DND-41 (cell line): ENCODE measurements at regions not wholly inside any gene's neighbourhood (a gene's known extent, or its start where the extent isn't known, plus 50 kb on each side); places are given as distances from the start of the nearest gene placed in this dataset.

ENCODE experiments used
- ATAC-seq: fragments of 200-7000 bp; cut with Tn5 transposase; 3 replicates; pipeline ENCODE4 v1.9.1; 2021; ENCODE audit warnings: low read depth; ENCODE audit not compliant: insufficient read depth
- DNase-seq: peaks from one replicate; pipeline ENCODE4 v3.0.0-alpha.2; 2020
- H2AFZ ChIP-seq: 2 replicates; pipeline ENCODE4 v1.6.0; 2012; ENCODE audit warnings: low read depth, low read length
- H3K27ac ChIP-seq: 2 replicates; pipeline ENCODE4 v1.5.1; 2012; ENCODE audit warnings: low read length, inconsistent platforms
- H3K27me3 ChIP-seq: fragments of 200-600 bp; sonication (generic); 2 replicates; pipeline ENCODE4 v1.6.0; 2012; ENCODE audit warnings: low read length, mild to moderate bottlenecking, inconsistent platforms; ENCODE audit not compliant: insufficient read depth, poor library complexity
- H3K36me3 ChIP-seq: 2 replicates; pipeline ENCODE4 v1.5.1; 2012; ENCODE audit warnings: low read length, inconsistent platforms; ENCODE audit not compliant: insufficient read depth
- H3K4me1 ChIP-seq: 2 replicates; pipeline ENCODE4 v1.5.1; 2012; ENCODE audit warnings: mild to moderate bottlenecking, low read length; ENCODE audit not compliant: insufficient read depth
- H3K4me2 ChIP-seq: 2 replicates; pipeline ENCODE4 v1.6.0; 2012; ENCODE audit warnings: mild to moderate bottlenecking, moderate library complexity, low read length, inconsistent platforms; ENCODE audit not compliant: insufficient read depth
- H3K4me3 ChIP-seq, 2 experiments: fragments of 200-600 bp in 1 of 2; shearing (Covaris generic) in 1 of 2; 2 replicates each; pipeline ENCODE4 v1.5.1; 2012 to 2016; ENCODE audit warnings: inconsistent platforms in 2 of 2, low read length in 2 of 2, mild to moderate bottlenecking in 2 of 2, low read depth in 1 of 2, moderate library complexity in 1 of 2
- H3K79me2 ChIP-seq: 2 replicates; pipeline ENCODE4 v1.6.0; 2012; ENCODE audit warnings: low read length, inconsistent platforms; ENCODE audit not compliant: insufficient read depth
- H3K9ac ChIP-seq: 2 replicates; pipeline ENCODE4 v1.6.0; 2012; ENCODE audit warnings: low read depth, mild to moderate bottlenecking, inconsistent platforms, low read length, moderate library complexity
- H3K9me3 ChIP-seq: 2 replicates; pipeline ENCODE4 v1.5.1; 2012; ENCODE audit warnings: low read length, moderate library complexity, mild to moderate bottlenecking, inconsistent platforms; ENCODE audit not compliant: insufficient read depth, severe bottlenecking
- H4K20me1 ChIP-seq: 2 replicates; pipeline ENCODE4 v1.6.0; 2012; ENCODE audit warnings: low read length; ENCODE audit not compliant: insufficient read depth
- EZH2 ChIP-seq: IDR thresholded peaks from 3 replicates; pipeline ENCODE4 v1.6.1; 2012; ENCODE audit warnings: borderline replicate concordance, low read depth, mild to moderate bottlenecking, moderate library complexity, low read length, inconsistent platforms; ENCODE audit not compliant: severe bottlenecking
- TF ChIP-seq, protein P1 (sequence below): IDR thresholded peaks from 2 replicates; pipeline ENCODE4 v1.5.1; 2012; ENCODE audit warnings: borderline replicate concordance, low read length, moderate library complexity, mild to moderate bottlenecking; ENCODE audit not compliant: poor library complexity, severe bottlenecking; ENCODE audit errors: extremely low read depth

DNA sequence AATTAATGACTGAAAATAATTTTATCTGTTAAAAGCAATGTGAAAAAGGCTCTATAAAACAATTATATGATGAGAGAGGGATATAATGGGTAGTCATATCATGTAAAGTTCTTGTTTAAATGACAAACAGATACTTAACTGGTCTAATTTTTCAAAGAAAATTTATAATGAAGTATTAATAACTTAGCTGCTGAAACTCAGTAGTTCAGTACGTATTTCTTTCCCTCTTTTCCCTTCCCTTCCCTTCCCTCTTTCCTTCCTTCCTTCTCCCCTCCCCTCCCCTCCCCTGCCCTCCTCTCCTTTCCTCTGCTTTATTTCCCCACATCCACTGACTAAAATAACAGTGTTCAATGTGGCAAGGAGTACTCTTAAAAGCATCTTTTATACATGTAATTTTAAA lies 123.1 kb upstream of the PTGFR start:
- H3K36me3 ChIP-seq, result no peaks in the 10 kb centered on the region
- no peaks in the 10 kb centered on the region for H4K20me1 ChIP-seq
- H3K4me3 ChIP-seq, result no peak overlapping the region
- H2AFZ ChIP-seq, result no peak overlapping the region
- H3K27me3 ChIP-seq, result peaks cover 7% of the 10 kb centered on the region
- no peaks in the 10 kb centered on the region for H3K79me2 ChIP-seq
- no peak for ATAC-seq
- no peak overlapping the region for H3K4me2 ChIP-seq
- no peak overlapping the region for H3K9ac ChIP-seq
- H3K9me3 ChIP-seq, result no peaks in the 10 kb centered on the region
- H3K4me1 ChIP-seq, result no peaks in the 10 kb centered on the region
- DNase-seq, result no peak
- TF ChIP-seq EZH2, result no peak
- TF ChIP-seq, protein P1, sequence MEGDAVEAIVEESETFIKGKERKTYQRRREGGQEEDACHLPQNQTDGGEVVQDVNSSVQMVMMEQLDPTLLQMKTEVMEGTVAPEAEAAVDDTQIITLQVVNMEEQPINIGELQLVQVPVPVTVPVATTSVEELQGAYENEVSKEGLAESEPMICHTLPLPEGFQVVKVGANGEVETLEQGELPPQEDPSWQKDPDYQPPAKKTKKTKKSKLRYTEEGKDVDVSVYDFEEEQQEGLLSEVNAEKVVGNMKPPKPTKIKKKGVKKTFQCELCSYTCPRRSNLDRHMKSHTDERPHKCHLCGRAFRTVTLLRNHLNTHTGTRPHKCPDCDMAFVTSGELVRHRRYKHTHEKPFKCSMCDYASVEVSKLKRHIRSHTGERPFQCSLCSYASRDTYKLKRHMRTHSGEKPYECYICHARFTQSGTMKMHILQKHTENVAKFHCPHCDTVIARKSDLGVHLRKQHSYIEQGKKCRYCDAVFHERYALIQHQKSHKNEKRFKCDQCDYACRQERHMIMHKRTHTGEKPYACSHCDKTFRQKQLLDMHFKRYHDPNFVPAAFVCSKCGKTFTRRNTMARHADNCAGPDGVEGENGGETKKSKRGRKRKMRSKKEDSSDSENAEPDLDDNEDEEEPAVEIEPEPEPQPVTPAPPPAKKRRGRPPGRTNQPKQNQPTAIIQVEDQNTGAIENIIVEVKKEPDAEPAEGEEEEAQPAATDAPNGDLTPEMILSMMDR, result no peak
- no peak overlapping the region for H3K27ac ChIP-seq

DNA sequence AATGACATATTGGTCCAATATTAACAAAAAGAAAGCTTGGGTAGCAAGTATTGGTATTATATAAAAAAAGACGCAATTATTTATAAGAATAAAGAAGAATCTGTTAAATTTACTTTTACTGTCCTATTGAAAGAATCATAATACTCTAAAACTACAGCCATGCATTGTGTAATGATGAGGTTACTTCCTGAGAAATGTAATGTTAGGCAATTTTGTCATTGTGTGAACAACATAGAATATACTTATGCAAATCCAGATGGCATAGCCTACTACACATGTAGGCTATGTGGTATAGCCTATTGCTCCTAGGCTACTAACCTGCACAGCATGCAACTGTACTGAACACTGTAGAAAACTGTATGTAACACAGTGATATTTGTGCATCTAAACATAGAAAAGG lies 121.2 kb upstream of the PTGFR start:
- no peak overlapping the region for H3K4me3 ChIP-seq
- no peak for DNase-seq

DNA sequence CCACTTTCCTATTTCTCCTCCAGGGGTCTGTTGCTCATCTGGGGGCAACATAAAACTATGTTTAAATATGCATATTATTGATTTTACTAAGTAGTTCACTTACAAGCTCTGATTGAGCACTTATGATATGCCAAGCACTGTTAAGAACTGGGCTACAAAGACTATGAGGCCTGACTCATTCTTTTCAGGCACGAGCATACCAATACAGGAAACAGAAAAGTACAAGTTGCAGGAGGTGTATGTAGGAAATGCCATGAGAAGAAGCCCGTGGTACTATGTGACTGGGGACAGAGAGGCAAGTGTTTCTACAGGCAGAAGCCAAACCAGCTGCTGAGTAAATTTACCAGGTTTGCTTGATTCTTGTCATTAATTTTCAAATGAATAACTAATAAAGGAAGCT lies 120.4 kb upstream of the PTGFR start:
- DNase-seq, result no peak
- H3K9me3 ChIP-seq, result no peaks in the 10 kb centered on the region
- H4K20me1 ChIP-seq, result no peaks in the 10 kb centered on the region
- no peak overlapping the region for H2AFZ ChIP-seq
- no peaks in the 10 kb centered on the region for H3K4me1 ChIP-seq
- peaks cover 7% of the 10 kb centered on the region for H3K27me3 ChIP-seq
- TF ChIP-seq, protein P1, result no peak
- no peak for TF ChIP-seq EZH2
- H3K79me2 ChIP-seq, result no peaks in the 10 kb centered on the region
- H3K27ac ChIP-seq, result no peak overlapping the region
- no peak overlapping the region for H3K4me3 ChIP-seq
- no peaks in the 10 kb centered on the region for H3K36me3 ChIP-seq
- ATAC-seq, result no peak
- H3K9ac ChIP-seq, result no peak overlapping the region
- H3K4me2 ChIP-seq, result no peak overlapping the region

More for the DNA sequence above, 121.2 kb upstream of the PTGFR start:
- no peak overlapping the region for H3K9ac ChIP-seq
- H3K79me2 ChIP-seq, result no peaks in the 10 kb centered on the region
- H3K4me2 ChIP-seq, result no peak overlapping the region
- H4K20me1 ChIP-seq, result no peaks in the 10 kb centered on the region
- no peaks in the 10 kb centered on the region for H3K4me1 ChIP-seq
- no peak for ATAC-seq
- H3K36me3 ChIP-seq, result no peaks in the 10 kb centered on the region
- H3K9me3 ChIP-seq, result no peaks in the 10 kb centered on the region
- TF ChIP-seq, protein P1, result no peak
- TF ChIP-seq EZH2, result no peak
- H3K27me3 ChIP-seq, result peaks cover 7% of the 10 kb centered on the region
- H3K27ac ChIP-seq, result no peak overlapping the region
- H2AFZ ChIP-seq, result no peak overlapping the region

DNA sequence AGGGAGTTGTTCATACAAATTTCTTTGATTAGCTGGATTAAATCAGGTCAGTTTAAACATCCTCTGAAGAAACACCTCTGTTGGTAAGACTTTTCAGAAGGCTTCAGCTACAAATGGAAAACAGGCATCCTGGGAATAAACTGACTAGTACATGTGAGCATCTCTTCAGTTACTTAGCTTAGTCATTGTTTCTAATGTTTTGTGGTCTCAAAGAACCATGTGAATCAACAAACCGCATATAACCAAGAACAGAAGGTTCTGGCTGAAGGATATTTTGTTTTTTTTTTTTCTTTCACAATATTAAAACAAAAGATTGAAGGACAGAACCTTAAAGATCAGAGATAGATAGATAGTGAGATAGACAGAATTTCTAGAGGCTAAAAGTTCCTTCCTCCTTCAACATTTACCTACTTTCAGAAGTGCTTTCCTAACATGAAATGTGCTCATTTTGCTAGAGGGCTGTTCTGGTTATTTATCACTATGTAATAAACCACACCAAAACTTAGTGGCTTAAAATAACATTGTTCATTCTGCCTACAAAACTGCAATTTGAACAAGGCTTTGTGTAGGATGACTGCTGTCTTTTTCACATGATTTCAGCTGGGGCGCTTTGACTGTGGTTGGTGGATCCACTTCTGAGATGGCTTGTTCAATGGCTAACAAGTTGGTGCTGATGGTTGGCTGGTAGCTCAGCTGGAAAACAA lies 119.8 kb upstream of the PTGFR start:
- Histone ChIP-seq H3K9me3 (no peaks in the 10 kb centered on the region), H3K79me2 (no peaks in the 10 kb centered on the region), H3K4me3 (no peak overlapping the region), H3K27me3 (peaks cover 5% of the 10 kb centered on the region), H4K20me1 (no peaks in the 10 kb centered on the region), H3K9ac (no peak overlapping the region), H3K4me2 (no peak overlapping the region), H2AFZ (no peak overlapping the region), H3K27ac (no peak overlapping the region), H3K4me1 (no peaks in the 10 kb centered on the region), H3K36me3 (no peaks in the 10 kb centered on the region)
- DNase-seq (no peak), ATAC-seq (no peak)
- TF ChIP-seq EZH2, result no peak
- TF ChIP-seq, protein P1, result no peak
